ENCODE measurements at regions not wholly inside any gene's neighbourhood (a gene's known extent, or its start where the extent isn't known, plus 50 kb on each side); places are given as distances from the start of the nearest gene placed in this dataset.

GRCh38 chr20:55855052-55855451, 150.3 kb downstream of the CBLN4 start:
- TF ChIP-seq PATZ1 (CRISPR knock-in tag; IDR thresholded peaks at IDR 0.05; ENCODE audit: borderline replicate concordance) = no peak
- TF ChIP-seq CREB5 (CRISPR knock-in tag; IDR thresholded peaks at IDR 0.05; ENCODE audit: low read depth) = no peak
- no peak for TF ChIP-seq TOX (CRISPR knock-in tag; IDR thresholded peaks at IDR 0.05; ENCODE audit: borderline replicate concordance)
- TF ChIP-seq ZNF565 (CRISPR knock-in tag; conservative IDR thresholded peaks at IDR 0.05; ENCODE audit: low read depth) = no peak
- no peak for TF ChIP-seq TCF4 (CRISPR knock-in tag; IDR thresholded peaks at IDR 0.05; ENCODE audit: borderline replicate concordance)
- TF ChIP-seq ESRRG (CRISPR knock-in tag; IDR thresholded peaks at IDR 0.05) = no peak
- no peak for TF ChIP-seq ZFP30 (CRISPR knock-in tag; IDR thresholded peaks at IDR 0.05)

Measured in SK-N-SH treated with all-trans-retinoic acid at 6 μM for 48 hours (cell line).